ENCODE measurements at regions not wholly inside any gene's neighbourhood (a gene's known extent, or its start where the extent isn't known, plus 50 kb on each side); places are given as distances from the start of the nearest gene placed in this dataset. TPM values are rescaled to one million over a fixed set of nuclear protein-coding genes. Genes with fewer than 3 reads are reported as not detected.

GRCh38 chr2:16716944-16717343, 51.3 kb upstream of the CYRIA start (continued):
- TF ChIP-seq POLR2AphosphoS5 (IDR thresholded peaks at IDR 0.05; ENCODE audit: low read depth), result no peak
- TF ChIP-seq, protein P1, sequence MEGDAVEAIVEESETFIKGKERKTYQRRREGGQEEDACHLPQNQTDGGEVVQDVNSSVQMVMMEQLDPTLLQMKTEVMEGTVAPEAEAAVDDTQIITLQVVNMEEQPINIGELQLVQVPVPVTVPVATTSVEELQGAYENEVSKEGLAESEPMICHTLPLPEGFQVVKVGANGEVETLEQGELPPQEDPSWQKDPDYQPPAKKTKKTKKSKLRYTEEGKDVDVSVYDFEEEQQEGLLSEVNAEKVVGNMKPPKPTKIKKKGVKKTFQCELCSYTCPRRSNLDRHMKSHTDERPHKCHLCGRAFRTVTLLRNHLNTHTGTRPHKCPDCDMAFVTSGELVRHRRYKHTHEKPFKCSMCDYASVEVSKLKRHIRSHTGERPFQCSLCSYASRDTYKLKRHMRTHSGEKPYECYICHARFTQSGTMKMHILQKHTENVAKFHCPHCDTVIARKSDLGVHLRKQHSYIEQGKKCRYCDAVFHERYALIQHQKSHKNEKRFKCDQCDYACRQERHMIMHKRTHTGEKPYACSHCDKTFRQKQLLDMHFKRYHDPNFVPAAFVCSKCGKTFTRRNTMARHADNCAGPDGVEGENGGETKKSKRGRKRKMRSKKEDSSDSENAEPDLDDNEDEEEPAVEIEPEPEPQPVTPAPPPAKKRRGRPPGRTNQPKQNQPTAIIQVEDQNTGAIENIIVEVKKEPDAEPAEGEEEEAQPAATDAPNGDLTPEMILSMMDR (conservative IDR thresholded peaks at IDR 0.05; ENCODE audit: low read depth in 2 of 2), result no peak
- TF ChIP-seq, protein P2, sequence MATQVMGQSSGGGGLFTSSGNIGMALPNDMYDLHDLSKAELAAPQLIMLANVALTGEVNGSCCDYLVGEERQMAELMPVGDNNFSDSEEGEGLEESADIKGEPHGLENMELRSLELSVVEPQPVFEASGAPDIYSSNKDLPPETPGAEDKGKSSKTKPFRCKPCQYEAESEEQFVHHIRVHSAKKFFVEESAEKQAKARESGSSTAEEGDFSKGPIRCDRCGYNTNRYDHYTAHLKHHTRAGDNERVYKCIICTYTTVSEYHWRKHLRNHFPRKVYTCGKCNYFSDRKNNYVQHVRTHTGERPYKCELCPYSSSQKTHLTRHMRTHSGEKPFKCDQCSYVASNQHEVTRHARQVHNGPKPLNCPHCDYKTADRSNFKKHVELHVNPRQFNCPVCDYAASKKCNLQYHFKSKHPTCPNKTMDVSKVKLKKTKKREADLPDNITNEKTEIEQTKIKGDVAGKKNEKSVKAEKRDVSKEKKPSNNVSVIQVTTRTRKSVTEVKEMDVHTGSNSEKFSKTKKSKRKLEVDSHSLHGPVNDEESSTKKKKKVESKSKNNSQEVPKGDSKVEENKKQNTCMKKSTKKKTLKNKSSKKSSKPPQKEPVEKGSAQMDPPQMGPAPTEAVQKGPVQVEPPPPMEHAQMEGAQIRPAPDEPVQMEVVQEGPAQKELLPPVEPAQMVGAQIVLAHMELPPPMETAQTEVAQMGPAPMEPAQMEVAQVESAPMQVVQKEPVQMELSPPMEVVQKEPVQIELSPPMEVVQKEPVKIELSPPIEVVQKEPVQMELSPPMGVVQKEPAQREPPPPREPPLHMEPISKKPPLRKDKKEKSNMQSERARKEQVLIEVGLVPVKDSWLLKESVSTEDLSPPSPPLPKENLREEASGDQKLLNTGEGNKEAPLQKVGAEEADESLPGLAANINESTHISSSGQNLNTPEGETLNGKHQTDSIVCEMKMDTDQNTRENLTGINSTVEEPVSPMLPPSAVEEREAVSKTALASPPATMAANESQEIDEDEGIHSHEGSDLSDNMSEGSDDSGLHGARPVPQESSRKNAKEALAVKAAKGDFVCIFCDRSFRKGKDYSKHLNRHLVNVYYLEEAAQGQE (IDR thresholded peaks at IDR 0.05; ENCODE audit: unreplicated experiment), result no peak

GRCh38 chr2:16716024-16716423, 50.4 kb upstream of the CYRIA start:
- Histone ChIP-seq H3K36me3 (ENCODE audit: insufficient read depth) (no peaks in the 10 kb centered on the region), H4K20me1 (replicated peaks; ENCODE audit: insufficient read depth) (no peaks in the 10 kb centered on the region), H3K4me3 (no peak overlapping the region), H3K4me1 (ENCODE audit: insufficient read depth) (no peaks in the 10 kb centered on the region), H3K79me2 (replicated peaks; ENCODE audit: insufficient read depth) (no peaks in the 10 kb centered on the region), H3K27me3 (ENCODE audit: insufficient read depth) (no peaks in the 10 kb centered on the region), H3K27ac (ENCODE audit: low read depth) (no peak overlapping the region), H3F3A (replicated peaks; ENCODE audit: low read depth) (no peaks in the 10 kb centered on the region), H3K9me2 (ENCODE audit: insufficient read depth) (no peaks in the 10 kb centered on the region), H2AFZ (no peak overlapping the region), H3K4me2 (no peak overlapping the region)
- no peak for TF ChIP-seq STAT1 (IDR thresholded peaks at IDR 0.05; ENCODE audit: unreplicated experiment)
- no peak for TF ChIP-seq ZNF331 (CRISPR knock-in tag; IDR thresholded peaks at IDR 0.05; ENCODE audit: low read depth)
- no peaks in the 10 kb centered on the region for H3K36me3 Mint-ChIP-seq (ENCODE audit: low read depth)
- ATAC-seq (no peak), DNase-seq (ENCODE audit: low spot score) (no peak)
- H3K4me3 Mint-ChIP-seq, result no peak overlapping the region
- no peaks in the 10 kb centered on the region for H3K27me3 Mint-ChIP-seq (ENCODE audit: insufficient read depth, low read depth, poor library complexity)
- H3K4me1 Mint-ChIP-seq, result no peaks in the 10 kb centered on the region
- H3K9me3 Mint-ChIP-seq, result no peaks in the 10 kb centered on the region
- H3K27ac Mint-ChIP-seq, result no peak overlapping the region

Small RNAs in the stretch of these regions (small RNA-seq; reads per million reads assigned to genes)
- not detected for gene RN7SKP168 (ENCODE audit: low replicate concordance)

All from GM23338 (cell line).